Endothelial cell of umbilical vein (primary cell): ENCODE measurements at regions not wholly inside any gene's neighbourhood (a gene's known extent, or its start where the extent isn't known, plus 50 kb on each side); places are given as distances from the start of the nearest gene placed in this dataset.

Source experiments
- BruUV-seq: library from RNA; stranded (reverse); fragments of 400-500 nt; replicated peaks from 2 replicates; lab custom pipeline; 2021; lab: Mats Ljungman, UMichigan
- CTCF ChIA-PET: fragments of 300-600, 350-600 bp; sonication (Branson Sonifier 250); formaldehyde crosslinking; loops from one replicate; lab custom pipeline; 2021; ENCODE audit warnings: antibody characterized with exemption, inconsistent platforms; lab: Charles Lee
- POLR2A ChIA-PET: fragments of 300-600, 350-600 bp; sonication (Branson Sonifier 250); formaldehyde crosslinking; loops from one replicate; lab custom pipeline; 2021; ENCODE audit warnings: antibody characterized with exemption, inconsistent platforms; lab: Charles Lee
- DNase-seq: peaks from one replicate; pipeline ENCODE4 v3.0.0-alpha.2; 2011; ENCODE audit warnings: low read depth, low spot score
- FAIRE-seq: peaks from 2 replicates; lab custom pipeline; 2011; peaks lifted over from hg19 to GRCh38; lab: Jason Lieb, UNC
- H2AFZ ChIP-seq: 2 replicates; pipeline ENCODE4 v1.6.0; 2012; ENCODE audit warnings: low read depth, low read length, control low read depth, inconsistent platforms
- H3K27ac ChIP-seq: 2 replicates; pipeline ENCODE4 v1.5.1; 2011; ENCODE audit warnings: low read depth, mild to moderate bottlenecking, control low read depth, low read length, moderate library complexity; ENCODE audit not compliant: insufficient read depth
- H3K27me3 ChIP-seq, 2 experiments: 2 replicates each; pipeline versions ENCODE4 v1.6.0 to v1.6.1; 2011; ENCODE audit warnings: low read length in 2 of 2, mixed read lengths in 1 of 2; ENCODE audit not compliant: control insufficient read depth in 2 of 2, insufficient read depth in 2 of 2
- H3K36me3 ChIP-seq, 2 experiments: 2 replicates in 1 of 2; 3 replicates in 1 of 2; pipeline ENCODE4 v1.5.1; 2011; ENCODE audit warnings: low read length in 2 of 2, mild to moderate bottlenecking in 1 of 2, moderate library complexity in 1 of 2; ENCODE audit not compliant: control insufficient read depth in 2 of 2, insufficient read depth in 2 of 2; ENCODE audit errors: extremely low read depth in 1 of 2
- H3K4me1 ChIP-seq: 3 replicates; pipeline ENCODE4 v1.5.1; 2011; ENCODE audit warnings: mild to moderate bottlenecking, low read length; ENCODE audit not compliant: control insufficient read depth, insufficient read depth; ENCODE audit errors: extremely low read depth
- H3K4me2 ChIP-seq: 2 replicates; pipeline ENCODE4 v1.6.1; 2011; ENCODE audit warnings: low read length, control low read depth, mixed read lengths; ENCODE audit not compliant: insufficient read depth
- H3K4me3 ChIP-seq, 3 experiments: fragments of 200-600 bp in 1 of 3; sonication (generic), shearing (Covaris generic) in 1 of 3; replicated peaks in 1 of 3; 2 replicates each; pipeline ENCODE4 v1.5.1; 2011 to 2016; ENCODE audit warnings: control low read depth in 3 of 3, low read length in 3 of 3, mild to moderate bottlenecking in 2 of 3, inconsistent platforms in 1 of 3, low read depth in 1 of 3, moderate library complexity in 1 of 3; ENCODE audit not compliant: insufficient read depth in 1 of 3
- H3K79me2 ChIP-seq: 2 replicates; pipeline ENCODE4 v1.6.0; 2012; ENCODE audit warnings: low read length, inconsistent platforms; ENCODE audit not compliant: control insufficient read depth, insufficient read depth
- H3K9ac ChIP-seq: replicated peaks from 2 replicates; pipeline ENCODE3; 2011; ENCODE audit warnings: low read length, control low read depth; ENCODE audit not compliant: insufficient read depth; ENCODE audit errors: extremely low read depth
- H3K9me1 ChIP-seq: replicated peaks from 3 replicates; pipeline ENCODE4 v1.6.0; 2011; ENCODE audit warnings: mild to moderate bottlenecking, low read length; ENCODE audit not compliant: control insufficient read depth, insufficient read depth; ENCODE audit errors: extremely low read depth
- H3K9me3 ChIP-seq: replicated peaks from 2 replicates; pipeline ENCODE4 v1.5.1; 2012; ENCODE audit warnings: low read length, inconsistent platforms; ENCODE audit not compliant: control insufficient read depth, insufficient read depth
- H4K20me1 ChIP-seq: replicated peaks from 2 replicates; pipeline ENCODE3; 2011; ENCODE audit warnings: mild to moderate bottlenecking, low read length; ENCODE audit not compliant: control insufficient read depth, insufficient read depth; ENCODE audit errors: extremely low read depth
- CTCF ChIP-seq, 2 donors: IDR thresholded peaks; 1 replicate in 1 of 2; 2 replicates in 1 of 2; pipeline ENCODE4 v1.5.1; 2011; ENCODE audit warnings: low read length in 2 of 2, mild to moderate bottlenecking in 2 of 2, moderate library complexity in 2 of 2, control low read depth in 1 of 2, inconsistent platforms in 1 of 2, low read depth in 1 of 2; ENCODE audit not compliant: insufficient read depth in 1 of 2; ENCODE audit errors: extremely low read depth in 1 of 2
- EZH2 ChIP-seq: IDR thresholded peaks from 2 replicates; pipeline ENCODE4 v1.6.1; 2012; ENCODE audit warnings: borderline replicate concordance, low read depth, mild to moderate bottlenecking, moderate library complexity, low read length, inconsistent platforms; ENCODE audit not compliant: severe bottlenecking
- FOS ChIP-seq: IDR thresholded peaks from 2 replicates; pipeline ENCODE4 v1.6.1; 2011; ENCODE audit warnings: mild to moderate bottlenecking, low read length, moderate library complexity, borderline replicate concordance; ENCODE audit not compliant: insufficient read depth
- GATA2 ChIP-seq: IDR thresholded peaks from 2 replicates; pipeline ENCODE4 v1.7.0; 2011; ENCODE audit warnings: low read depth, mild to moderate bottlenecking, moderate library complexity, mixed read lengths, low read length; ENCODE audit not compliant: insufficient read length, insufficient read depth
- JUN ChIP-seq: IDR thresholded peaks from 2 replicates; pipeline ENCODE4 v1.6.1; 2011; ENCODE audit warnings: borderline replicate concordance, low read depth; ENCODE audit not compliant: insufficient read length, insufficient read depth
- MAX ChIP-seq: IDR thresholded peaks from 2 replicates; pipeline ENCODE4 v1.6.1; 2011; ENCODE audit not compliant: insufficient read depth, insufficient read length
- MYC ChIP-seq: IDR thresholded peaks from one replicate; pipeline ENCODE4 v1.6.1; 2011; ENCODE audit warnings: mild to moderate bottlenecking, low read depth, low read length
- POLR2A ChIP-seq: IDR thresholded peaks from 2 replicates; pipeline ENCODE4 v1.6.1; 2012; ENCODE audit warnings: low read depth, mild to moderate bottlenecking, control low read depth, low read length
- POLR2AphosphoS5 ChIP-seq: IDR thresholded peaks from 2 replicates; pipeline ENCODE4 v1.6.1; 2012; ENCODE audit warnings: low read depth, mild to moderate bottlenecking, control low read depth, low read length, moderate library complexity; ENCODE audit not compliant: insufficient read depth
- dilution Hi-C: fragments of 300-500 bp; cut with MboI; formaldehyde crosslinking; loops from one replicate; pipeline ENCODE4 v1.15.0; 2019; ENCODE audit warnings: low sequenced_read_pairs; ENCODE audit not compliant: extremely low pct_ligation_motif_present
- intact Hi-C: fragments of 100-400 bp; cut with micrococcal nuclease; formaldehyde crosslinking; loops from one replicate; pipeline ENCODE4 v1.10.0; 2022

- no peaks in the 10 kb centered on the region for H3K4me1 ChIP-seq
- no peaks in the 10 kb centered on the region for H3K9me1 ChIP-seq
- no peaks in the 10 kb centered on the region for H4K20me1 ChIP-seq
- CTCF ChIA-PET: no interaction called here
- H3K9ac ChIP-seq: no peak overlapping the region
- no peaks in the 10 kb centered on the region for H3K27me3 ChIP-seq
- H3K4me2 ChIP-seq: no peak overlapping the region
- POLR2A ChIA-PET: no interaction called here
- intact Hi-C loops (no loop called here), dilution Hi-C loops (no loop called here)
- TF ChIP-seq MAX (no peak), EZH2 (no peak), MYC (no peak), JUN (no peak), POLR2A (no peak), CTCF (IDR thresholded peaks at IDR 0.05; ENCODE audit: extremely low read depth in 1 of 2, insufficient read depth in 1 of 2, low read depth in 1 of 2, low read length in 2 of 2) (no peak), POLR2AphosphoS5 (no peak), GATA2 (no peak), FOS (no peak)
- H3K79me2 ChIP-seq: no peaks in the 10 kb centered on the region
- FAIRE-seq: no peak
- H3K4me3 ChIP-seq: no peak overlapping the region
- no peaks in the 10 kb centered on the region for H3K9me3 ChIP-seq
- H2AFZ ChIP-seq: no peak overlapping the region
- no TSS peak for BruUV-seq
- H3K36me3 ChIP-seq: no peaks in the 10 kb centered on the region
- no peak for DNase-seq
- H3K27ac ChIP-seq: no peak overlapping the region
Observed at GRCh38 chr10:64502936-64503335, 981.7 kb downstream of the REEP3 start.
